ENCODE measurements at regions not wholly inside any gene's neighbourhood (a gene's known extent, or its start where the extent isn't known, plus 50 kb on each side); places are given as distances from the start of the nearest gene placed in this dataset.

- Histone ChIP-seq H3K36me3 (no peaks in the 10 kb centered on the region), H3K27me3 (no peaks in the 10 kb centered on the region), H3K4me1 (peaks cover 3 to 6% of the 10 kb centered on the region in 2 donors), H3K9me3 (no peaks in the 10 kb centered on the region), H3K27ac (peak overlapping the region; percentile 6 to 49), H3K4me3 (no peak overlapping the region)
- DNase-seq (no peak), ATAC-seq (no peak)
- no peak for TF ChIP-seq CTCF (IDR thresholded peaks at IDR 0.05)
- intact Hi-C loops (cut with DNase I): no loop called here
Measured at GRCh38 chr2:160920061-160920460, 240.2 kb upstream of the TANK start.

- Histone ChIP-seq H3K27me3 (no peaks in the 10 kb centered on the region), H3K4me3 (no peak overlapping the region), H3K4me1 (peaks cover 3 to 6% of the 10 kb centered on the region in 2 donors), H3K36me3 (no peaks in the 10 kb centered on the region), H3K9me3 (no peaks in the 10 kb centered on the region), H3K27ac (peak overlapping the region in 1 of 2 donors; percentile 58)
- no peak for TF ChIP-seq CTCF (IDR thresholded peaks at IDR 0.05)
- intact Hi-C loops (cut with DNase I): no loop called here
- peak in 3 of 4 donors; percentile 46 to 88 (median 81) for DNase-seq
- ATAC-seq: peak; percentile 69
Measured at GRCh38 chr2:160920791-160921303, 239.4 kb upstream of the TANK start.

- Histone ChIP-seq H3K4me1 (peaks cover 3 to 6% of the 10 kb centered on the region in 2 donors), H3K36me3 (no peaks in the 10 kb centered on the region), H3K4me3 (no peak overlapping the region), H3K9me3 (no peaks in the 10 kb centered on the region), H3K27ac (peak overlapping the region in 1 of 2 donors; percentile 58), H3K27me3 (no peaks in the 10 kb centered on the region)
- TF ChIP-seq CTCF (IDR thresholded peaks at IDR 0.05): no peak
- no peak for ATAC-seq
- no peak for DNase-seq
- intact Hi-C loops (cut with DNase I): no loop called here
Measured at GRCh38 chr2:160921386-160921964, 238.8 kb upstream of the TANK start.

DNA sequence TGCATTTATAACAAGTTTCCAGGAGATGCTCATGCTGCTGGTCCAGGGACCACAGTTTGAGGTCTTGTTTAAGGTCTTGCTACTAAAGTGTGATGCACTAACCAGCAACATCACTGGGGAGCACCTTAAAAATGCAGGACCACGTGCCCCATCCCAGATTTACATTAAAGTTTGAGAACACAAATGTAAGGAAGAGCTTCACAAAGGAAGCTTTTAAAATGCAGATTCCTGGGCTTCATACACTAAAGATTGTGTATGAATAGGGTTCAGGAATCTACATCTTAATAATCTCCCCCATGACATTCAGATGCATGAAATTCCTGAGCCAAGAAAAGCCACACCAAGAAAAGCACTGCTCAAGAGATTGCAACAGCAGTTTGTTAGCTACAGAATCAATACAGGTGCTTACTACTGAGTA lies 235.3 kb upstream of the TANK start:
- Histone ChIP-seq H3K36me3 (no peaks in the 10 kb centered on the region), H3K4me1 (peaks cover 3 to 6% of the 10 kb centered on the region in 2 donors)

DNA sequence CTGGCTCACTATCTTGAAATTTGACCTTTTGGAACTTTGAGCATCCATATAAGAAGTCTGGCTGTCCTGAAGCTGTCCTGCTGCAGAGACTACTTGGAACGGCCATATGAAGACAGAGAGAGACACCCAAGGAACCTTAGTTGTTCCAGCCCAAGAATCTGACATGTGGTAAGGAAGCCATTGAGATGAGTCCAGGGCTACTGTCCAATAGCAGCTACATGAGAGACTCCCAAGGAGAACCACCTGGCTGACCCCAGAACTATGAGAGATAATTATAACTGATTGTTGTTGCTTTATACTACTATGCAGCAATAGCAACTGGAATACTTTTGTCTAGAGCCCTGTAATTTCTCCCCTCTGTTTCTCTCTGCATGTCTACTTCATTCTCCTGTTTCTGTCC lies 234.3 kb upstream of the TANK start:
- intact Hi-C loops (cut with DNase I): no loop called here
- DNase-seq: no peak
- H3K36me3 ChIP-seq: no peaks in the 10 kb centered on the region
- H3K9me3 ChIP-seq: no peaks in the 10 kb centered on the region
- no peak overlapping the region for H3K4me3 ChIP-seq
- no peaks in the 10 kb centered on the region for H3K27me3 ChIP-seq
- TF ChIP-seq CTCF (IDR thresholded peaks at IDR 0.05): no peak
- H3K27ac ChIP-seq: no peak overlapping the region
- peaks cover 0 to 6% of the 10 kb centered on the region in 2 donors for H3K4me1 ChIP-seq
- ATAC-seq: no peak

More for the DNA sequence above, 235.3 kb upstream of the TANK start:
- Histone ChIP-seq H3K4me3 (no peak overlapping the region), H3K27ac (no peak overlapping the region), H3K27me3 (no peaks in the 10 kb centered on the region), H3K9me3 (no peaks in the 10 kb centered on the region)
- no peak for ATAC-seq
- TF ChIP-seq CTCF (IDR thresholded peaks at IDR 0.05): no peak
- no peak for DNase-seq
- intact Hi-C loops (cut with DNase I): no loop called here
